ENCODE measurements at regions not wholly inside any gene's neighbourhood (a gene's known extent, or its start where the extent isn't known, plus 50 kb on each side); places are given as distances from the start of the nearest gene placed in this dataset.

DNA sequence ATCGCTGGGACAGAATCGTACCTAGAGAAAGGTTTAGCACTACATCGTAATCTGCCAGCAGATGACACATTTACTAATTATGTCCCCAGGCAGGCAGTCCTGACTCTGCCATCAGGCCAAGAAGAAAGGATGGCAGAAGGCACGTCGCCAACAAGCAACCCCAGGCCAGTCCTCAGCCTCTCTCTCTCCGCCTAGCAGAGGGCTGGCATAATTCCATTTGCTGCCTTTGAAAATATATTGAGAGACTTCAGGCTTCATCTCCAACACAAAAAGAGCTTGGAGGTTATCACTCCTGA lies 1517.0 kb downstream of the TBC1D22A start (continued):
- TF ChIP-seq, protein P1, sequence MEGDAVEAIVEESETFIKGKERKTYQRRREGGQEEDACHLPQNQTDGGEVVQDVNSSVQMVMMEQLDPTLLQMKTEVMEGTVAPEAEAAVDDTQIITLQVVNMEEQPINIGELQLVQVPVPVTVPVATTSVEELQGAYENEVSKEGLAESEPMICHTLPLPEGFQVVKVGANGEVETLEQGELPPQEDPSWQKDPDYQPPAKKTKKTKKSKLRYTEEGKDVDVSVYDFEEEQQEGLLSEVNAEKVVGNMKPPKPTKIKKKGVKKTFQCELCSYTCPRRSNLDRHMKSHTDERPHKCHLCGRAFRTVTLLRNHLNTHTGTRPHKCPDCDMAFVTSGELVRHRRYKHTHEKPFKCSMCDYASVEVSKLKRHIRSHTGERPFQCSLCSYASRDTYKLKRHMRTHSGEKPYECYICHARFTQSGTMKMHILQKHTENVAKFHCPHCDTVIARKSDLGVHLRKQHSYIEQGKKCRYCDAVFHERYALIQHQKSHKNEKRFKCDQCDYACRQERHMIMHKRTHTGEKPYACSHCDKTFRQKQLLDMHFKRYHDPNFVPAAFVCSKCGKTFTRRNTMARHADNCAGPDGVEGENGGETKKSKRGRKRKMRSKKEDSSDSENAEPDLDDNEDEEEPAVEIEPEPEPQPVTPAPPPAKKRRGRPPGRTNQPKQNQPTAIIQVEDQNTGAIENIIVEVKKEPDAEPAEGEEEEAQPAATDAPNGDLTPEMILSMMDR (conservative IDR thresholded peaks at IDR 0.05; ENCODE audit: low read depth in 2 of 2), result no peak
- no peak for TF ChIP-seq EZH2 (IDR thresholded peaks at IDR 0.05; ENCODE audit: low read depth, unreplicated experiment)
- TF ChIP-seq, protein P2, sequence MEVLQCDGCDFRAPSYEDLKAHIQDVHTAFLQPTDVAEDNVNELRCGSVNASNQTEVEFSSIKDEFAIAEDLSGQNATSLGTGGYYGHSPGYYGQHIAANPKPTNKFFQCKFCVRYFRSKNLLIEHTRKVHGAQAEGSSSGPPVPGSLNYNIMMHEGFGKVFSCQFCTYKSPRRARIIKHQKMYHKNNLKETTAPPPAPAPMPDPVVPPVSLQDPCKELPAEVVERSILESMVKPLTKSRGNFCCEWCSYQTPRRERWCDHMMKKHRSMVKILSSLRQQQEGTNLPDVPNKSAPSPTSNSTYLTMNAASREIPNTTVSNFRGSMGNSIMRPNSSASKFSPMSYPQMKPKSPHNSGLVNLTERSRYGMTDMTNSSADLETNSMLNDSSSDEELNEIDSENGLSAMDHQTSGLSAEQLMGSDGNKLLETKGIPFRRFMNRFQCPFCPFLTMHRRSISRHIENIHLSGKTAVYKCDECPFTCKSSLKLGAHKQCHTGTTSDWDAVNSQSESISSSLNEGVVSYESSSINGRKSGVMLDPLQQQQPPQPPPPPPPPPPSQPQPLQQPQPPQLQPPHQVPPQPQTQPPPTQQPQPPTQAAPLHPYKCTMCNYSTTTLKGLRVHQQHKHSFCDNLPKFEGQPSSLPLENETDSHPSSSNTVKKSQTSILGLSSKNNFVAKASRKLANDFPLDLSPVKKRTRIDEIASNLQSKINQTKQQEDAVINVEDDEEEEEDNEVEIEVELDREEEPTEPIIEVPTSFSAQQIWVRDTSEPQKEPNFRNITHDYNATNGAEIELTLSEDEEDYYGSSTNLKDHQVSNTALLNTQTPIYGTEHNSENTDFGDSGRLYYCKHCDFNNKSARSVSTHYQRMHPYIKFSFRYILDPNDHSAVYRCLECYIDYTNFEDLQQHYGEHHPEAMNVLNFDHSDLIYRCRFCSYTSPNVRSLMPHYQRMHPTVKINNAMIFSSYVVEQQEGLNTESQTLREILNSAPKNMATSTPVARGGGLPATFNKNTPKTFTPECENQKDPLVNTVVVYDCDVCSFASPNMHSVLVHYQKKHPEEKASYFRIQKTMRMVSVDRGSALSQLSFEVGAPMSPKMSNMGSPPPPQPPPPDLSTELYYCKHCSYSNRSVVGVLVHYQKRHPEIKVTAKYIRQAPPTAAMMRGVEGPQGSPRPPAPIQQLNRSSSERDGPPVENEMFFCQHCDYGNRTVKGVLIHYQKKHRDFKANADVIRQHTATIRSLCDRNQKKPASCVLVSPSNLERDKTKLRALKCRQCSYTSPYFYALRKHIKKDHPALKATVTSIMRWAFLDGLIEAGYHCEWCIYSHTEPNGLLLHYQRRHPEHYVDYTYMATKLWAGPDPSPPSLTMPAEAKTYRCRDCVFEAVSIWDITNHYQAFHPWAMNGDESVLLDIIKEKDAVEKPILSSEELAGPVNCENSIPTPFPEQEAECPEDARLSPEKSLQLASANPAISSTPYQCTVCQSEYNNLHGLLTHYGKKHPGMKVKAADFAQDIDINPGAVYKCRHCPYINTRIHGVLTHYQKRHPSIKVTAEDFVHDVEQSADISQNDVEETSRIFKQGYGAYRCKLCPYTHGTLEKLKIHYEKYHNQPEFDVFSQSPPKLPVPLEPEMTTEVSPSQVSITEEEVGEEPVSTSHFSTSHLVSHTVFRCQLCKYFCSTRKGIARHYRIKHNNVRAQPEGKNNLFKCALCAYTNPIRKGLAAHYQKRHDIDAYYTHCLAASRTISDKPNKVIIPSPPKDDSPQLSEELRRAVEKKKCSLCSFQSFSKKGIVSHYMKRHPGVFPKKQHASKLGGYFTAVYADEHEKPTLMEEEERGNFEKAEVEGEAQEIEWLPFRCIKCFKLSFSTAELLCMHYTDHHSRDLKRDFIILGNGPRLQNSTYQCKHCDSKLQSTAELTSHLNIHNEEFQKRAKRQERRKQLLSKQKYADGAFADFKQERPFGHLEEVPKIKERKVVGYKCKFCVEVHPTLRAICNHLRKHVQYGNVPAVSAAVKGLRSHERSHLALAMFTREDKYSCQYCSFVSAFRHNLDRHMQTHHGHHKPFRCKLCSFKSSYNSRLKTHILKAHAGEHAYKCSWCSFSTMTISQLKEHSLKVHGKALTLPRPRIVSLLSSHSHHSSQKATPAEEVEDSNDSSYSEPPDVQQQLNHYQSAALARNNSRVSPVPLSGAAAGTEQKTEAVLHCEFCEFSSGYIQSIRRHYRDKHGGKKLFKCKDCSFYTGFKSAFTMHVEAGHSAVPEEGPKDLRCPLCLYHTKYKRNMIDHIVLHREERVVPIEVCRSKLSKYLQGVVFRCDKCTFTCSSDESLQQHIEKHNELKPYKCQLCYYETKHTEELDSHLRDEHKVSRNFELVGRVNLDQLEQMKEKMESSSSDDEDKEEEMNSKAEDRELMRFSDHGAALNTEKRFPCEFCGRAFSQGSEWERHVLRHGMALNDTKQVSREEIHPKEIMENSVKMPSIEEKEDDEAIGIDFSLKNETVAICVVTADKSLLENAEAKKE (CRISPR knock-in tag; IDR thresholded peaks at IDR 0.05), result no peak
- no peak for TF ChIP-seq ZNF331 (CRISPR knock-in tag; IDR thresholded peaks at IDR 0.05; ENCODE audit: low read depth)

DNA sequence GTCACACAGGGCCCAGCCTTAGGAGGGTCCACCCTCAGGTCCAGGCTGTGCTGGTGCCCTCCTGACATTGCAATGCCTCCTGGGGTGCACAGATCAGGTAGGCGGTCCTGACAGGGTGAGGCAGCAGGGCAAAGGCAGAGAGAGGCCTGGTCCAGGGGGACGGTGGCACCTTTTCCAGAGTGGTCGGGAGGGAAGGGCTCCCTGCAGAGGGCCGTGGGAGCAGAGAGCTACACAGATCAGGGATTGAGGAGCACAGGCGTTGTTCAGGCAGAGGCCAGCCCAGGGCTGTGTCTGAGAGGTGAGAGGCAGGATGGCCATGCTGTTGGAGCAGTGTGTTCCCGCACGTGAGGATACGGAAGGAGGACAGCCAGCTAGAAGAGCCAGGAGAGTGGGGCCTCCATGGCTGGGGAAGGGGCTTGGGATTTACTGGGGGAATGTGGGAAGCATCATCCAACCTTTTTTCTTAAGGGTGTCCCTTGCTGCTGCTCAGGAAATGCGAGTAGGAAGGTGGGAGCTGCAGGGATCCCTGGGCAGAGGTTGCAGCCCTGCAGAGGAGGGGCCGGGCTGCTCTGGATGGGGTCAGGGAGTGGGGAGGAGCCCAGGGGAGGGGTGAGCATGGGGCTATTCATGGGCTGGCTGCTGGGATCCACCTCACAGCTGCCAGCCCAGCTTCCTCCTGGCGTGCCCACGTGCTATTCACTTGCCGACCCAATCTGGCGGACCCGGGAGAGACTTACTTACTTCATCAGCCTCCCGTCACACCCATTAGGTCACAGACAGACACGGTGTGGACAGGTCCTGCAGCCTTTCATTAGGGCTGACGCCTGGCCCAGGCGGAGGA lies 1516.4 kb downstream of the TBC1D22A start:
- no peaks in the 10 kb centered on the region for H3K4me1 ChIP-seq (ENCODE audit: insufficient read depth)
- no peaks in the 10 kb centered on the region for H3K79me2 ChIP-seq (replicated peaks; ENCODE audit: insufficient read depth)
- H3K9me3 Mint-ChIP-seq, result peaks cover 15% of the 10 kb centered on the region
- H3K4me3 ChIP-seq, result no peak overlapping the region
- H3K27ac ChIP-seq (ENCODE audit: low read depth), result no peak overlapping the region
- H4K20me1 ChIP-seq (replicated peaks; ENCODE audit: insufficient read depth), result no peaks in the 10 kb centered on the region
- H3K4me1 Mint-ChIP-seq, result peaks cover 15% of the 10 kb centered on the region
- no peak overlapping the region for H3K4me2 ChIP-seq
- peak; percentile 80 for ATAC-seq
- H3F3A ChIP-seq (replicated peaks; ENCODE audit: low read depth), result no peaks in the 10 kb centered on the region
- no peak overlapping the region for H3K27ac Mint-ChIP-seq
- peaks cover 11% of the 10 kb centered on the region for H3K27me3 Mint-ChIP-seq (ENCODE audit: insufficient read depth, low read depth, poor library complexity)
- no peaks in the 10 kb centered on the region for H3K9me2 ChIP-seq (ENCODE audit: insufficient read depth)
- no peak for TF ChIP-seq ZNF331 (CRISPR knock-in tag; IDR thresholded peaks at IDR 0.05; ENCODE audit: low read depth)
- TF ChIP-seq, protein P3, sequence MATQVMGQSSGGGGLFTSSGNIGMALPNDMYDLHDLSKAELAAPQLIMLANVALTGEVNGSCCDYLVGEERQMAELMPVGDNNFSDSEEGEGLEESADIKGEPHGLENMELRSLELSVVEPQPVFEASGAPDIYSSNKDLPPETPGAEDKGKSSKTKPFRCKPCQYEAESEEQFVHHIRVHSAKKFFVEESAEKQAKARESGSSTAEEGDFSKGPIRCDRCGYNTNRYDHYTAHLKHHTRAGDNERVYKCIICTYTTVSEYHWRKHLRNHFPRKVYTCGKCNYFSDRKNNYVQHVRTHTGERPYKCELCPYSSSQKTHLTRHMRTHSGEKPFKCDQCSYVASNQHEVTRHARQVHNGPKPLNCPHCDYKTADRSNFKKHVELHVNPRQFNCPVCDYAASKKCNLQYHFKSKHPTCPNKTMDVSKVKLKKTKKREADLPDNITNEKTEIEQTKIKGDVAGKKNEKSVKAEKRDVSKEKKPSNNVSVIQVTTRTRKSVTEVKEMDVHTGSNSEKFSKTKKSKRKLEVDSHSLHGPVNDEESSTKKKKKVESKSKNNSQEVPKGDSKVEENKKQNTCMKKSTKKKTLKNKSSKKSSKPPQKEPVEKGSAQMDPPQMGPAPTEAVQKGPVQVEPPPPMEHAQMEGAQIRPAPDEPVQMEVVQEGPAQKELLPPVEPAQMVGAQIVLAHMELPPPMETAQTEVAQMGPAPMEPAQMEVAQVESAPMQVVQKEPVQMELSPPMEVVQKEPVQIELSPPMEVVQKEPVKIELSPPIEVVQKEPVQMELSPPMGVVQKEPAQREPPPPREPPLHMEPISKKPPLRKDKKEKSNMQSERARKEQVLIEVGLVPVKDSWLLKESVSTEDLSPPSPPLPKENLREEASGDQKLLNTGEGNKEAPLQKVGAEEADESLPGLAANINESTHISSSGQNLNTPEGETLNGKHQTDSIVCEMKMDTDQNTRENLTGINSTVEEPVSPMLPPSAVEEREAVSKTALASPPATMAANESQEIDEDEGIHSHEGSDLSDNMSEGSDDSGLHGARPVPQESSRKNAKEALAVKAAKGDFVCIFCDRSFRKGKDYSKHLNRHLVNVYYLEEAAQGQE (IDR thresholded peaks at IDR 0.05; ENCODE audit: unreplicated experiment), result no peak
- no peak overlapping the region for H2AFZ ChIP-seq
- no peak overlapping the region for H3K4me3 Mint-ChIP-seq
- H3K36me3 ChIP-seq (ENCODE audit: insufficient read depth), result peaks cover 5% of the 10 kb centered on the region; the same call in 1 of the 2 replicates
- no peaks in the 10 kb centered on the region for H3K27me3 ChIP-seq (ENCODE audit: insufficient read depth)
- 0 out of 3 replicates have a peak, but pooled peaks cover 6% of the 10 kb centered on the region for H3K36me3 Mint-ChIP-seq (ENCODE audit: low read depth)
- DNase-seq (ENCODE audit: low spot score), result no peak

Data from GM23338 (cell line).